Osteoblast (primary cell): ENCODE measurements at regions not wholly inside any gene's neighbourhood (a gene's known extent, or its start where the extent isn't known, plus 50 kb on each side); places are given as distances from the start of the nearest gene placed in this dataset.
A peak's percentile ranks its signal among the peaks of the same experiment; 100 is the strongest.

Experiments used
- DNase-seq: peaks from one replicate; pipeline ENCODE4 v3.0.0; 2011; ENCODE audit warnings: low spot score, mixed read lengths; ENCODE audit not compliant: insufficient read length; ENCODE audit errors: missing footprints
- H2AFZ ChIP-seq: 2 replicates; pipeline ENCODE4 v1.6.0; 2011; ENCODE audit warnings: mild to moderate bottlenecking, low read length
- H3K27ac ChIP-seq: 2 replicates; pipeline ENCODE4 v1.5.1; 2011; ENCODE audit warnings: mild to moderate bottlenecking, low read depth, low read length, moderate library complexity
- H3K27me3 ChIP-seq: 2 replicates; pipeline ENCODE4 v1.6.0; 2012; ENCODE audit warnings: mild to moderate bottlenecking, control low read depth, inconsistent platforms, low read length, moderate library complexity; ENCODE audit not compliant: insufficient read depth
- H3K36me3 ChIP-seq: 2 replicates; pipeline ENCODE4 v1.5.1; 2011; ENCODE audit warnings: mild to moderate bottlenecking, low read length, control low read depth, moderate library complexity; ENCODE audit not compliant: insufficient read depth
- H3K4me1 ChIP-seq: 2 replicates; pipeline ENCODE4 v1.5.1; 2011; ENCODE audit warnings: mild to moderate bottlenecking, low read length, control low read depth, moderate library complexity; ENCODE audit not compliant: insufficient read depth
- H3K4me2 ChIP-seq: 2 replicates; pipeline ENCODE4 v1.6.0; 2011; ENCODE audit warnings: mild to moderate bottlenecking, low read length; ENCODE audit not compliant: insufficient read depth
- H3K4me3 ChIP-seq: fragments of 200-600 bp; sonication (generic); 3 replicates; pipeline ENCODE4 v1.5.1; 2012; ENCODE audit warnings: mild to moderate bottlenecking, low read length, inconsistent platforms; ENCODE audit not compliant: insufficient read depth
- H3K79me2 ChIP-seq: 2 replicates; pipeline ENCODE4 v1.6.0; 2012; ENCODE audit warnings: mild to moderate bottlenecking, low read length, control low read depth, inconsistent platforms; ENCODE audit not compliant: insufficient read depth
- H3K9me3 ChIP-seq: 2 replicates; pipeline ENCODE4 v1.5.1; 2011; ENCODE audit warnings: low read depth, low read length, control low read depth
- H4K20me1 ChIP-seq: 2 replicates; pipeline ENCODE4 v1.6.0; 2012; ENCODE audit warnings: mild to moderate bottlenecking, low read length, control low read depth; ENCODE audit not compliant: insufficient read depth
- TF ChIP-seq, protein P1 (sequence below): IDR thresholded peaks from 2 replicates; pipeline ENCODE4 v1.5.1; 2011; ENCODE audit warnings: mild to moderate bottlenecking, low read depth, low read length, moderate library complexity; ENCODE audit errors: extremely low read depth

DNA sequence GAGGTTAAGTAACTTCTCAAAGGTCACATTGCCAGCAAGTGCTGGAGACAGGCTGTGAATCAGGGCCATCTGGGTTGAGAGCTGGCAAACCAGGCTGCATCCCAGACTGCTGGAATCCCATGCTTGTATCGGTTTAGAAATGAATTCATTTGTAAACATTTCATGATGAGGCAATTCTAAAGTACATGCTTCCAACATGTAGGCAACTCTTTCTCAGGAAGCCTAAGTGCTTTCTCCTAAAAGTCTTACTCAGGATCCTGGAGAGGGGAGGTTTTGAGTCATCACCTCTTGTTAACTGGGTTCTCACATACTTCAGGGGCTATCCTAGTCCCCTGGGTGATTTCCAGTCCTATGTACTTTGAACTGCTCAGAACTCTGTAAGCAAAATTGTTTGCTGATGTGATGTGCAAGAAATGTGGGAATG, 416.5 kb downstream of the MEIS1 start:
- Histone ChIP-seq H3K27me3 (no peaks in the 10 kb centered on the region), H3K9me3 (no peaks in the 10 kb centered on the region), H3K4me1 (peaks cover 26% of the 10 kb centered on the region), H4K20me1 (no peaks in the 10 kb centered on the region), H3K4me2 (no peak overlapping the region), H2AFZ (no peak overlapping the region), H3K36me3 (no peaks in the 10 kb centered on the region), H3K27ac (peak overlapping the region; percentile 69), H3K79me2 (no peaks in the 10 kb centered on the region), H3K4me3 (no peak overlapping the region)
- peak; percentile 79 for DNase-seq
- TF ChIP-seq, protein P1, sequence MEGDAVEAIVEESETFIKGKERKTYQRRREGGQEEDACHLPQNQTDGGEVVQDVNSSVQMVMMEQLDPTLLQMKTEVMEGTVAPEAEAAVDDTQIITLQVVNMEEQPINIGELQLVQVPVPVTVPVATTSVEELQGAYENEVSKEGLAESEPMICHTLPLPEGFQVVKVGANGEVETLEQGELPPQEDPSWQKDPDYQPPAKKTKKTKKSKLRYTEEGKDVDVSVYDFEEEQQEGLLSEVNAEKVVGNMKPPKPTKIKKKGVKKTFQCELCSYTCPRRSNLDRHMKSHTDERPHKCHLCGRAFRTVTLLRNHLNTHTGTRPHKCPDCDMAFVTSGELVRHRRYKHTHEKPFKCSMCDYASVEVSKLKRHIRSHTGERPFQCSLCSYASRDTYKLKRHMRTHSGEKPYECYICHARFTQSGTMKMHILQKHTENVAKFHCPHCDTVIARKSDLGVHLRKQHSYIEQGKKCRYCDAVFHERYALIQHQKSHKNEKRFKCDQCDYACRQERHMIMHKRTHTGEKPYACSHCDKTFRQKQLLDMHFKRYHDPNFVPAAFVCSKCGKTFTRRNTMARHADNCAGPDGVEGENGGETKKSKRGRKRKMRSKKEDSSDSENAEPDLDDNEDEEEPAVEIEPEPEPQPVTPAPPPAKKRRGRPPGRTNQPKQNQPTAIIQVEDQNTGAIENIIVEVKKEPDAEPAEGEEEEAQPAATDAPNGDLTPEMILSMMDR: no peak

DNA sequence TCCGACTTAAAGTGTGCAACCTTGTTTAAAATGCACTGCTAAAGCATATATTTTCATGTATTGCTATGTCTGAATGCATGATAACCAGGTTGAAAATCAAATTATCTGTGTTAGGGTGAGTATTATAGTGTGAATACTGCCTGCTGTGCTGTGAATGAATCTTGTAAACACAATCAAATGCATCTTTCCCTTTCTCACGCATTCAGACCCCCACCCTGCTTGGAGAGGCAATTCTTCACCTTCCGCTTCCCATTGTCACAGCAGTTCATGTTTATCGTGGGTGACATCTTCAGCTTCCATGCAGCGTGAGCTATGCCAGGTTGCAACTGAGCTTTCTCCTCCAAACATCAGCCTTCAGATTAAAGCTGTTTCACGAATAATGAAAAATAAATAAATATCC, 418.0 kb downstream of the MEIS1 start:
- no peak for DNase-seq
- TF ChIP-seq, protein P1: no peak
- Histone ChIP-seq H3K4me3 (no peak overlapping the region), H3K27me3 (no peaks in the 10 kb centered on the region), H2AFZ (no peak overlapping the region), H3K4me1 (peaks cover 26% of the 10 kb centered on the region), H3K27ac (no peak overlapping the region), H4K20me1 (no peaks in the 10 kb centered on the region), H3K9me3 (no peaks in the 10 kb centered on the region), H3K36me3 (no peaks in the 10 kb centered on the region), H3K4me2 (no peak overlapping the region), H3K79me2 (no peaks in the 10 kb centered on the region)

DNA sequence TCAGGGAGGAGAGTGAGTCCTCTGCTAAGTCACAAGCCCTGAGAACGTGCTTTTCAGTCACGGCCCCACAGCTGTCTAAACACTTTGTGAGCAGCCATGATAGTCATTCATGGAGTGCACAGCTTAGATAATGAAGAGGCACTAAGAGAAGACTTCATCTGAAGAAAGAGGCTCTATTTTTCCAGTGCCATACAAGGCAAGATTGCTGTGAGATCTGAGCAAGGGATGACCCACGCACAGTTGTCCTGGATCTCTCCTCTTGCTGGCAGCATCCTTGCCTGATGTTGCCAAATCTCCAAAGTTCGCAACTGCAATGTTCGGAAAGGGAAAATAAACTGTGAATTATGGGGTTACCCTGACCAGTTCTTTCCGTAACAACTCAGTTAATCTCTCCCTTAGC, 418.7 kb downstream of the MEIS1 start:
- H3K4me3 ChIP-seq: no peak overlapping the region
- TF ChIP-seq, protein P1: no peak
- DNase-seq: peak; percentile 13
- no peaks in the 10 kb centered on the region for H3K36me3 ChIP-seq
- H4K20me1 ChIP-seq: no peaks in the 10 kb centered on the region
- peak overlapping the region; percentile 57 for H3K4me2 ChIP-seq
- H3K27me3 ChIP-seq: no peaks in the 10 kb centered on the region
- no peaks in the 10 kb centered on the region for H3K9me3 ChIP-seq
- H3K4me1 ChIP-seq: peaks cover 26% of the 10 kb centered on the region
- peak overlapping the region; percentile 82 for H3K27ac ChIP-seq
- no peaks in the 10 kb centered on the region for H3K79me2 ChIP-seq
- peak overlapping the region; percentile 23 for H2AFZ ChIP-seq

DNA sequence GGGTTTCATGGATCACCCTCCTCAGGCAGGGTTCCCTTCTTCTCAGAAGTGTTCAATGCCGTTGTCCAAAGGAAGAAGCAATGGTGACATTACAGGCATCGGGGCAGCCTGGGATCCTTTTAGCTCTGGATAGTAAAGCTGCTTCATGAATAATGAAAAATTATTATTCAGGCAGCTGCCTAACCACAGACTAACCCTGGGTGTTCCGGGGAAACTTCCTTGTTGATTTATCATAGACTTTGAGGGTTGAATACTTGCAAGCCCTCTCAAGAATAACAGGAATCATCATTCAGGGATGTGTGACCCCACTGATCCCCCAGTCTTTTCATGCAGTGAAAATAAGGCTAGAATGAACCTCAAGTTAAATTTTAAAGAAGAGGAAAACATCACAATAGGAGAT, 419.4 kb downstream of the MEIS1 start:
- DNase-seq: no peak
- Histone ChIP-seq H3K79me2 (no peaks in the 10 kb centered on the region), H2AFZ (no peak overlapping the region), H3K4me3 (no peak overlapping the region), H3K4me1 (peaks cover 26% of the 10 kb centered on the region), H3K27ac (peak overlapping the region; percentile 82), H3K27me3 (no peaks in the 10 kb centered on the region), H4K20me1 (no peaks in the 10 kb centered on the region), H3K4me2 (peak overlapping the region; percentile 57), H3K36me3 (no peaks in the 10 kb centered on the region), H3K9me3 (no peaks in the 10 kb centered on the region)
- TF ChIP-seq, protein P1: no peak
